NCI-H2196 (cell line): ENCODE measurements at regions not wholly inside any gene's neighbourhood (a gene's known extent, or its start where the extent isn't known, plus 50 kb on each side); places are given as distances from the start of the nearest gene placed in this dataset.

Source experiments
- DNase-seq: peaks from one replicate; lab custom pipeline; 2025; ENCODE audit not compliant: unreplicated experiment; lab: John Stamatoyannopoulos, UW

- DNase-seq = no peak
Measured at GRCh38 chr2:149664896-149665295, 77.3 kb upstream of the MMADHC start.

- no peak for DNase-seq
Measured at GRCh38 chr2:149662556-149662955, 75.0 kb upstream of the MMADHC start.

GRCh38 chr2:149661844-149662243 lies 74.3 kb upstream of the MMADHC start:
- DNase-seq = no peak

GRCh38 chr2:149658553-149658952 lies 71.0 kb upstream of the MMADHC start:
- no peak for DNase-seq

- DNase-seq = no peak
Measured at GRCh38 chr2:149657401-149658040, 69.9 kb upstream of the MMADHC start.

GRCh38 chr2:149656996-149657395 lies 69.4 kb upstream of the MMADHC start:
- no peak for DNase-seq

- DNase-seq = no peak
Measured at GRCh38 chr2:149653831-149654445, 66.4 kb upstream of the MMADHC start.

- no peak for DNase-seq
Measured at GRCh38 chr2:149652926-149653325, 65.4 kb upstream of the MMADHC start.

- no peak for DNase-seq
Measured at GRCh38 chr2:149652526-149652925, 65.0 kb upstream of the MMADHC start.

- DNase-seq = no peak
Measured at GRCh38 chr2:149651229-149651628, 63.7 kb upstream of the MMADHC start.

GRCh38 chr2:149650006-149650405 lies 62.4 kb upstream of the MMADHC start:
- DNase-seq = no peak

GRCh38 chr2:149648282-149649030 lies 60.9 kb upstream of the MMADHC start:
- DNase-seq = no peak

- DNase-seq = no peak
Measured at GRCh38 chr2:149645391-149645790, 57.8 kb upstream of the MMADHC start.
